ENCODE measurements at regions not wholly inside any gene's neighbourhood (a gene's known extent, or its start where the extent isn't known, plus 50 kb on each side); places are given as distances from the start of the nearest gene placed in this dataset.

GRCh38 chr13:82688400-82688994 lies 1193.8 kb downstream of the SLITRK1 start:
- no peak for ATAC-seq (ENCODE audit: low FRiP score in 2 of 2)
- H3K27me3 ChIP-seq: no peaks in the 10 kb centered on the region
- peak overlapping the region in 1 of 4 donors; percentile 10 for H3K27ac ChIP-seq
- H3K36me3 ChIP-seq: no peaks in the 10 kb centered on the region
- no peaks in the 10 kb centered on the region for H3K9me3 ChIP-seq
- H3K4me1 ChIP-seq: no peaks in the 10 kb centered on the region
- H3K4me3 ChIP-seq: peak overlapping the region in 2 of 4 donors; percentile 20 to 32
- 17 to 26% methylated on average over 2 of the region's 2 CpGs for WGBS, 2 donors
- DNase-seq: no peak
- TF ChIP-seq POLR2A (IDR thresholded peaks at IDR 0.05) (no peak), POLR2AphosphoS5 (IDR thresholded peaks at IDR 0.05) (no peak), EP300 (IDR thresholded peaks at IDR 0.05) (no peak), CTCF (IDR thresholded peaks at IDR 0.05) (no peak)

DNA sequence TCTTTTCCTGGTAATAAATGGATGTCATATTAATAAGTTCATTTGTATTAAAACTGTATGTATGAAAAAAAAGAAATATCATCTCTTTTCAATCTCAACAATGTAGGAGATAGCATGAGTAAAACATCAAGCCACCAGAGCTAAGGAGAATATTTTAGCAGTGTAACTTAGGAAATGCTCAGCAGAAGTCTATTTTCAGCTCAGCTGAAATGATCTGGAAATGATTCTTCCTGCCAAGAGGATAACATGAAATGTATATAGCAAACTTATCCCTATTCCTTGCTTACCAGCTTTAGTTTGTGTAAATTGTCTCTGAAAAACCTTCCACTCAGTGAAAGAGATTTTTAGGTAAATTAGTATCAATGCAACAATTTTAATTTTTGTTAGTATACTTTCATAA lies 1194.4 kb downstream of the SLITRK1 start:
- no peaks in the 10 kb centered on the region for H3K4me1 ChIP-seq
- H3K27ac ChIP-seq: peak overlapping the region in 1 of 4 donors; percentile 10
- no peaks in the 10 kb centered on the region for H3K36me3 ChIP-seq
- H3K9me3 ChIP-seq: no peaks in the 10 kb centered on the region
- TF ChIP-seq CTCF (IDR thresholded peaks at IDR 0.05): no peak
- no peak for TF ChIP-seq POLR2A (IDR thresholded peaks at IDR 0.05)
- no peak for TF ChIP-seq EP300 (IDR thresholded peaks at IDR 0.05)
- no peak for TF ChIP-seq POLR2AphosphoS5 (IDR thresholded peaks at IDR 0.05)
- DNase-seq: no peak
- H3K27me3 ChIP-seq: no peaks in the 10 kb centered on the region
- H3K4me3 ChIP-seq: no peak overlapping the region
- ATAC-seq (ENCODE audit: low FRiP score in 2 of 2): no peak

GRCh38 chr13:82681535-82681934 lies 1200.7 kb downstream of the SLITRK1 start:
- DNase-seq (no peak), ATAC-seq (ENCODE audit: low FRiP score in 2 of 2) (no peak)
- Histone ChIP-seq H3K27me3 (no peaks in the 10 kb centered on the region), H3K9me3 (no peaks in the 10 kb centered on the region), H3K4me3 (no peak overlapping the region), H3K4me1 (no peaks in the 10 kb centered on the region), H3K36me3 (no peaks in the 10 kb centered on the region), H3K27ac (no peak overlapping the region)
- 68 to 81% methylated on average over 3 to 4 of the region's 4 CpGs for WGBS, 2 donors
- no peak for TF ChIP-seq CTCF (IDR thresholded peaks at IDR 0.05)
- TF ChIP-seq POLR2AphosphoS5 (IDR thresholded peaks at IDR 0.05): no peak
- no peak for TF ChIP-seq EP300 (IDR thresholded peaks at IDR 0.05)
- TF ChIP-seq POLR2A (IDR thresholded peaks at IDR 0.05): no peak

DNA sequence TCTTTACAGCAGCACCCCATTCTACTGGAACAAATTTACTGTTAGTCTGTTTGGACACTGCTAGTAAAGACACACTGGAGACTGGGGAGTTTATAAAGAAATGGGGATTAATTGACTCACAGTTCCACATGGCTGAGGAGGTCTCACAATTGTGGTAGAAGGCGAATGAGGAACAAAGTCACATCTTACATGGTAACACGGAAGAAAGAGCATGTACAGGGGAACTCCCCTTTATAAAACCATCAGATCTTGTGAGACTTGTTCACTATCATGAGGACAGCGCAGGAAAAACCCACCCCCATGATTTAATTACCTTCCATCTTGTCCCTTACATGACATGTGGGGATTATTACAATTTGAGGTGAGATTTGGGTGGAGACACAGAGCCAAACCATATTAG lies 1204.2 kb downstream of the SLITRK1 start:
- WGBS, 2 donors: 84 to 86% methylated on average over 3 of the region's 3 CpGs
- H3K36me3 ChIP-seq: no peaks in the 10 kb centered on the region
- H3K4me3 ChIP-seq: no peak overlapping the region
- ATAC-seq (ENCODE audit: low FRiP score in 2 of 2) (no peak), DNase-seq (no peak)
- no peaks in the 10 kb centered on the region for H3K4me1 ChIP-seq
- H3K27ac ChIP-seq: no peak overlapping the region
- no peaks in the 10 kb centered on the region for H3K27me3 ChIP-seq
- TF ChIP-seq POLR2A (IDR thresholded peaks at IDR 0.05): no peak
- no peak for TF ChIP-seq CTCF (IDR thresholded peaks at IDR 0.05)
- no peak for TF ChIP-seq POLR2AphosphoS5 (IDR thresholded peaks at IDR 0.05)
- TF ChIP-seq EP300 (IDR thresholded peaks at IDR 0.05): no peak
- H3K9me3 ChIP-seq: no peaks in the 10 kb centered on the region

- no peaks in the 10 kb centered on the region for H3K4me1 ChIP-seq
- H3K36me3 ChIP-seq: no peaks in the 10 kb centered on the region
- no peak for DNase-seq
- TF ChIP-seq CTCF (IDR thresholded peaks at IDR 0.05): no peak
- no peak for TF ChIP-seq POLR2A (IDR thresholded peaks at IDR 0.05)
- no peak for TF ChIP-seq EP300 (IDR thresholded peaks at IDR 0.05)
- TF ChIP-seq POLR2AphosphoS5 (IDR thresholded peaks at IDR 0.05): no peak
- H3K27ac ChIP-seq: no peak overlapping the region
- H3K9me3 ChIP-seq: no peaks in the 10 kb centered on the region
- no peak for ATAC-seq (ENCODE audit: low FRiP score in 2 of 2)
- H3K4me3 ChIP-seq: no peak overlapping the region
- no peaks in the 10 kb centered on the region for H3K27me3 ChIP-seq
Observed at GRCh38 chr13:82675024-82675423, 1207.2 kb downstream of the SLITRK1 start.

Data from upper lobe of left lung (tissue), 6 donors.